HG03432 (cell line): ENCODE measurements at regions not wholly inside any gene's neighbourhood (a gene's known extent, or its start where the extent isn't known, plus 50 kb on each side); places are given as distances from the start of the nearest gene placed in this dataset.
"Not testable (repeated sequence)": the region's sequence is repeated elsewhere in the genome, so short reads cannot be mapped to it uniquely, and the experiment has no call there.

Experiments used
- ATAC-seq: cut with Tn5 transposase; IDR thresholded peaks from one replicate; pipeline ENCODE4 v1.9.1; 2021; ENCODE audit warnings: mild to moderate bottlenecking, moderate library complexity; ENCODE audit not compliant: unreplicated experiment

GRCh38 chr10:131041441-131041840 lies 270.1 kb downstream of the TCERG1L start:
- ATAC-seq: no peak

- ATAC-seq: not testable (repeated sequence)
Observed at GRCh38 chr10:131042015-131042414, 269.5 kb downstream of the TCERG1L start.
